HG03565 (cell line): ENCODE measurements at regions not wholly inside any gene's neighbourhood (a gene's known extent, or its start where the extent isn't known, plus 50 kb on each side); places are given as distances from the start of the nearest gene placed in this dataset.

Experiments
- ATAC-seq: cut with Tn5 transposase; IDR thresholded peaks from one replicate; pipeline ENCODE4 v1.9.1; 2021; ENCODE audit warnings: mild to moderate bottlenecking, moderate library complexity; ENCODE audit not compliant: unreplicated experiment

DNA sequence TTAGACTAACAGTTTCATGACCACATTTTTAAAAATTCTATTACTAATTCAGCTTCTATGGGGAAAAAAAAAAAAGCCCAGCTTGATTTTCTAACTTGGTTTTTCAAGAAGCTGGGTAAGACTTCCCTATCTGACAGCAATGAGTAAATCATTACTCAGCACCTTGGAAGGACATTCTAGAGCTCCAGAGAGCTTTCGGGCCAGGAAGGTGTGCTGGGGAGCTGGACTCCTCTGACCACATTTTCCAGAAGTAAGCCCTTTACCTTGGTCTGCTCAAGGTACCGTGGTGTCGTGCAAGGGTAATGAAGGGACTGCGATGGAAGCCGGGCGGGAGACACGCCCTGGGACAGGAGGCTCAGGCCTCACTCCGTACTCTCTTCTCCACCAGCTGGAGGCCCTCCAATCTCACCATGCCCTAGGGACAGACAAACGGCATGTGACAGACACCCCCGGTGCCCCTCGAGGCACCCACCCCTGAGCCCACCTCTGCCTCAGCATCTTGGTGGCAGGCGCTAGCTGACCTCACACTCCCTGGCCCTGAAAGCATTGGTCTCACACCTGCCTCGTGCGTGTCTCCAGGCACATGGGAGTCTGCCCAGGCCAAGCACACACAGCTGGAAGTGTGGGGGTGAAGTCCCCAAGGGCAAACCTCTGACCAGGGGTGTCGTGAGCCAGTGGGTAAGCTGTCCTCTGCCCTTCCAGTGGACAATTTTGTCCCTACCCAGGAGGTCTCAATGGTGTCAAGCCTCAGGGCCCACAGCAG, 152.1 kb downstream of the OAT start:
- ATAC-seq: no peak

GRCh38 chr10:124265776-124266467, 152.8 kb downstream of the OAT start:
- ATAC-seq: no peak

DNA sequence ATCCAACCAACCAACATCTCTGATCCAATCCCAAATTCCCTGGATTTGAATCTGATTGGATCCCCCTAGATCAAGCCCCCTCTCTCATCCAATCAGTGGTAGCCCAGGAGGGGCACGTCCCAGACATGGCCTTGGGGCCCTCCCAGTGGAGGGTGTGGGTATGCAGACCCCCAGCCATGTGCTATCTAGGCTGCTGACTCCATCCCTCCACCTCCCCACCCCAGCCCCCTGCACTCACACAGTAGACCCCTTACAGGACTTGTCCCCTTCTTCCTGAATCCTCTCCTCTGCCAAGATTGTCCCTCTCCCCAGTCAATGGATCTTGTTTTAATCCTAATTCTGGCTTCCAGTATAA, 153.4 kb downstream of the OAT start:
- ATAC-seq: no peak

DNA sequence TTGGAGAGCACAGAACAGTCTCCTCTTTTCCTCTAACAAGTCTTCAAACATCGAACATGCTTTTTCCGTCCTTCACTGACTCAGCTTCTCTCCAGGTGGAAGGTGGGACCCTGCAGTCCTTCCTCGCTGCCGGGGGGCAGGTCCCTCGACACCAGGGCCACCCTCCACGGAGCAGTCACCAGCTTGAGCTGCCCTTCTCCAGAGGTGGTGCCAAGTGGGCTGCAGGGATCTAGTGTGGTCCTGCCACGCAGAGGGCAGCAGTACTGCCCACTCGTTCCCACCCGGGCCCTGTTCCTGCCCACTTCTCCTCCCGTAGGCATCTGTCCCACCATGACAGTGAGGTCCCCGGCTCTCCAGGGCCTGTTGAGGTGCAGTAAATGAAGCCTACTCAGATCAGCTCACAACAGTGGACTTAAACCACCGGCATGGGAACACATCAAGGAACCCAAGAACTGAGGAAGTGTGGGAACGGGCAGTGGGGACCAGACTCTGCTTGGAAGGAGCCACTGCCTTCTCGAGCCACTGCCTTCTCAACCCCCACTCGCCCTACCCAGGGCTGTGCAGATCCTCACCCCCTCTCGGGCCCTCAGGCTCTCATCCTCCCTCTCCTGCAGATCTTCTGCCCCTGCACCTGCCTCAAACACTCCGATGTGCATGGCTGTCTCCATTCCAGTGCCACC, 153.9 kb downstream of the OAT start:
- ATAC-seq: no peak

GRCh38 chr10:124264271-124264670, 154.5 kb downstream of the OAT start:
- ATAC-seq: no peak

DNA sequence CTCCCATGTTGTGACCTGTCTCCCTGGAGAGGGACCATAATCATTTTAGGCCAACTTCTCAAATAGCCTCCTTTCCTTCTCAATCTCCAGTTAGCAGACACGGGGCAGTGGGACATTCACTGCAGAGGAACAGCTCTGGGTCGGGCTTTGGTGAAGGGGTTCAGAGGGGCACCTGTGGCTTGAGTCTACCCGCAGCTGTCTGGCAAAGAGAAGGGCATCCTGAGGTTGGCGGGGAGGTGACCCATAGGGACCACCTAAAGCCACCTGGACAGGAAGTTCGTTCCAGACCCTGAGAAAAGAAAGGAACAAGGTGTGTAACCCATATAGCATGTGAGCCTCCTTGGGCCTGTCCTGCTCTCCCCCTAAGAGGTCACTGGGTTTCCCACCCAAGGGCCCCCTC, 155.0 kb downstream of the OAT start:
- ATAC-seq: no peak

DNA sequence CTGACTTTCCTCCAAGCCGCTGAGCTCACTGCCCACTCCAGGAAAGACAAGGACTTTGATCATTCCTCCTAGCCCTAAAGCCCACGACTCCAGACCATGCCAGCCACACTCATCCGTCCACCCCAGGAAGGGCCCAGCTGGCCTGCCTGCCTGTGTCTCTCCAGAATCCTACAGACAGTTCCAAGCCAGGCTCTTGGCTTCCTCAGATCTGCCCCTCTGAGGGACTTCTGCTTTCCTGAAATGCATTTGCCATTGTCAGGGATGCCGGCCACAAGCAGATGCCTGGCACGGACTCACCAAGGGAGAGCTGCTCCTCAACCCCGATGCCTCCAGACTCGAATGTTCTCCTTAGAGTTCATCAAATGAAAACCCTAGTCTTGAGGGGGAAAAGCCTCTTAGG, 155.8 kb downstream of the OAT start:
- ATAC-seq: no peak

DNA sequence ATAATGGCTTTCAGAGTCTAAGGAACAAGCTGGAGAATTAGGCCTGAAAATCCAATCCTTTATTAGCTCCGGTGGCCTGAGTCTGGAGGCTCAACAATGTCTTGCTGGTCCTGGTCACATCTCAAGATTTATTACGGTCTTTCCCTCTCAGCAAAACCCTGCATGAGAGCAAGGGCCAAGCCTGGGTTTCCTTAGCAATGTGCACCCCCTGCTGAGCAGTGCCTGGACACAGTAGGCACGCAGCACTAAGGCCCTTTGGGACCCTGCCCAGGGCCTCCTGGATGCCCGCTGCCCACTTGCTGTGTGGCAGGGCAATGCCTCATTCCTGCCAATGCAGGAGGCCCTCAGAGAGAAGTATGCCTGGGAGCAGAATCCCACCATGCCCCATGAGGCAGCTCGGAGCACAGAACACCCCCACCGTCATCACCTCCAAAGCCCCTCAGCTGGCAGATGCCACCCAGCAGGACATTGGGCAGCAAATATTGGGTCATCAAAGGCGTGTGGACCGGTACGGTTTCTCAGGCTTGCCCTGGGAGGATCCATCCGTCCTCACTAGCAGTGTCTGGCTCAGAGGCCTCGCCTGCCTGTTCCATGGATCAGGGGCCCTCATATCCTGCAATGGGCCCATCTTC, 156.4 kb downstream of the OAT start:
- no peak for ATAC-seq

GRCh38 chr10:124259139-124259825, 159.4 kb downstream of the OAT start:
- ATAC-seq: no peak

DNA sequence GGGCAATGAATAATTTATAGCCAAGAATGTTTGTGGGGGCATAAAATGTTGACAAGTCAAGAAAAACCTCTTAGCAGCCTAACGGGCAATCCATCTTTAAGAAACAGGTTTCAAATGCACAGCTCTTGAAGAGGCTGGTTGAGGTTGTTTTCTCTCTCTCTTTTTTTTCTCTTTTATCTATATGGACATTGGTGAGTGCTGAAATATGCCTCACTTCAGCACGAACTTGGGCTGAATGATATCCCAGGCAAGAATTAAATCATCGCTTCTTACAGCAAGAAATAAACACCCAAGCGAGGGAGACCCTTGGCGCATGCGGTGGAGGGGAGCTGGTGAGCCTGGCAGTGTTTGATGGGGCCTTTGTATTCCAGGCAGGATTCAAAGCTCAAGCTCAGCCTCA, 160.9 kb downstream of the OAT start:
- ATAC-seq: no peak

GRCh38 chr10:124256151-124256550, 162.6 kb downstream of the OAT start:
- ATAC-seq: no peak

- no peak for ATAC-seq
Measured at GRCh38 chr10:124255556-124255955, 162.2 kb upstream of the CHST15 start.

GRCh38 chr10:124254490-124254889, 161.1 kb upstream of the CHST15 start:
- no peak for ATAC-seq

GRCh38 chr10:124253006-124253405, 159.6 kb upstream of the CHST15 start:
- ATAC-seq: no peak

DNA sequence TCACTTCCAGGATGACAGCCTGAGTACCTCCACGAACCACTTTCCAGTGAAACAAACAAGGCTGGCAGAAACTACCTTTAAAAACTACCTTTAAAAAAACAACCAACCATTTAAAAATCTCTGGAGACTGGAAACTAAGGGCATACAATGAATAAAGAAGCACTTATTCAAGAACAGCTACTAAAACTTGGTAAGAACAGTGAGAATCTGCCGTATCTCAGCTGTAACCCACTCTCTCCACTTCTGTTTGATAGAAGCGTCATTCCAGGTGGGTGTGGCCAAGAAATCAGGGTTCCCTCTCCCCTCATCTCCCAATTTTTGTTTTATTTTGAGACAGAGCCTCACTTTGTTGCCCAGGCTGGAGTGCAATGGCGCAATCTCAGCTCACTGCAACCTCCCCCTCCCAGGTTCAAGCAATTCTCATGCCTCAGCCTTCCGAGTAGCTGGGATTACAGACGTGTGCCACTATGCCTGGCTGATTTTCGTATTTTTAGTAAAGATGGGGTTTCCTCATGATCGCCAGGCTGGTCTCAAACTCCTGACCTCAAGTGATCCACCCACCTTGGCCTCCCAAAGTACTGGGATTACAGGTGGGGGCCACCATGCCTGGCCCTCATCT, 158.8 kb upstream of the CHST15 start:
- ATAC-seq: no peak

- ATAC-seq: no peak
Measured at GRCh38 chr10:124251317-124252065, 158.1 kb upstream of the CHST15 start.

GRCh38 chr10:124250506-124250905, 157.1 kb upstream of the CHST15 start:
- no peak for ATAC-seq

DNA sequence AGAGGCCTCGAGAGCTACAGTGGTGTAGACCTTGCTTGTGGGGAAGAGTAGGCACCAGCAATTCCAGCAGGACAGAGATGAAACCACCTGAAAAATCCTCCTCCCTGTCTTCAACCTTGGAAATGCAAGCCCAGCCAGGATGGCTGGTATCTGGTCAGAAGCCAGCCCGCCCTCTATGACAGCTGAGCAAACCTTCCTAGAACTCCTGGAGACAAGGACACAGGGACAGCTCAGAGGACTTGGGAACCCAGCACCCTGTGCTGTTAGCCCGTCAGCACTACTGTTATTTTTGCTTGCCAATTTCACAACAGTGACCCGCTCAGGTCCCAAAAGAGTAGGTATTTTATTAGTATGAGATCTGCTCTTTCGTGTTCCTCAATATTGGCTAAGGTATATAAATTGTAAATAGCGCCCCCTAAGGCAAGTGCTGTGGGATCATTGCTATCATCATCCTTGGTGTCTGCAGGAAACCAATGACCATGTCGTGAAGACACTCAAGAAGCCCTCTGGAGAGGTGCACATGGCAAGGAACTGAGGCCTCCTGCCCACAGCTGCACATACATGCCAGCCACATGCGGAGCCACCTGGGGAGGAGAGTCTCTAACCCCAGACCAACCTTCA, 156.5 kb upstream of the CHST15 start:
- ATAC-seq: no peak

- ATAC-seq: no peak
Measured at GRCh38 chr10:124249196-124249595, 155.8 kb upstream of the CHST15 start.
